HCT116 (cell line): ENCODE measurements at regions not wholly inside any gene's neighbourhood (a gene's known extent, or its start where the extent isn't known, plus 50 kb on each side); places are given as distances from the start of the nearest gene placed in this dataset.

Experiments used
- ATAC-seq: fragments of 200-7000 bp; cut with Tn5 transposase; 2 replicates; pipeline ENCODE4 v1.9.1; 2020; ENCODE audit warnings: mild to moderate bottlenecking, moderate library complexity
- BruUV-seq: library from RNA; stranded (reverse); fragments of 400-500 nt; replicated peaks from 2 replicates; lab custom pipeline; 2021; lab: Mats Ljungman, UMichigan
- CTCF ChIA-PET: fragments of 300-600 bp; sonication (Branson Sonifier 250); formaldehyde crosslinking; loops from one replicate; lab custom pipeline; 2021; ENCODE audit warnings: antibody characterized with exemption; lab: Charles Lee
- POLR2A ChIA-PET: fragments of 300-600, 350-600 bp; sonication (Branson Sonifier 250); formaldehyde crosslinking; loops from one replicate; lab custom pipeline; 2021; ENCODE audit warnings: antibody characterized with exemption; lab: Charles Lee
- RAD21 ChIA-PET, 2 experiments: fragments of 300-600 bp; sonication (Branson Sonifier 250); formaldehyde crosslinking; loops; one replicate each; lab custom pipeline; 2023; ENCODE audit warnings: low total read pairs in 2 of 2; ENCODE audit not compliant: uncharacterized antibody in 2 of 2, unreplicated experiment in 2 of 2, low non-redundant PET in 1 of 2; lab: Charles Lee
- DNase-seq: peaks from one replicate; pipeline ENCODE4 v3.0.0-alpha.2; 2010; ENCODE audit warnings: low read depth, low spot score
- H2AFZ ChIP-seq: fragments of 200-600 bp; shearing (Covaris generic), sonication (generic); 2 replicates; pipeline ENCODE4 v1.6.1; 2017; ENCODE audit warnings: low read depth, mixed run types, mixed read lengths, antibody characterized with exemption, low read length; ENCODE audit not compliant: poor library complexity, severe bottlenecking
- H3K27ac ChIP-seq: 2 replicates; pipeline ENCODE4 v1.5.1; 2012; ENCODE audit warnings: low read depth, low read length
- H3K27me3 ChIP-seq: fragments of 200-600 bp; sonication (generic); 2 replicates; pipeline ENCODE4 v1.6.1; 2016; ENCODE audit warnings: mixed run types, low read length, mixed read lengths; ENCODE audit not compliant: insufficient read depth
- H3K36me3 ChIP-seq, 2 experiments: fragments of 200-500 bp in 1 of 2; fragments of 200-600 bp in 1 of 2; sonication (Bioruptor generic) in 1 of 2; sonication (generic) in 1 of 2; 2 replicates each; pipeline versions ENCODE4 v1.5.1 to v1.6.1; 2014 to 2016; ENCODE audit warnings: low read length in 2 of 2, inconsistent platforms in 1 of 2, mixed read lengths in 1 of 2, mixed run types in 1 of 2; ENCODE audit not compliant: insufficient read depth in 2 of 2, control insufficient read depth in 1 of 2
- H3K4me1 ChIP-seq, 2 experiments: fragments of 200-600 bp in 1 of 2; sonication (generic) in 1 of 2; 2 replicates each; pipeline versions ENCODE4 v1.5.1 to v1.6.1; 2012 to 2017; ENCODE audit warnings: low read length in 2 of 2, inconsistent platforms in 1 of 2, mild to moderate bottlenecking in 1 of 2, mixed read lengths in 1 of 2, mixed run types in 1 of 2, moderate library complexity in 1 of 2; ENCODE audit not compliant: insufficient read depth in 2 of 2, control insufficient read depth in 1 of 2
- H3K4me2 ChIP-seq: fragments of 200-600 bp; sonication (generic); 2 replicates; pipeline ENCODE4 v1.6.1; 2017; ENCODE audit warnings: mixed run types, low read length, mixed read lengths
- H3K4me3 ChIP-seq, 2 experiments: fragments of 200-600 bp in 1 of 2; sonication (generic) in 1 of 2; replicated peaks in 1 of 2; 2 replicates each; pipeline ENCODE4 v1.5.1; 2011 to 2016; ENCODE audit warnings: low read length in 2 of 2, control low read depth in 1 of 2, low read depth in 1 of 2, mild to moderate bottlenecking in 1 of 2, mixed read lengths in 1 of 2, mixed run types in 1 of 2
- H3K79me2 ChIP-seq: fragments of 200-600 bp; sonication (generic); 2 replicates; pipeline ENCODE4 v1.6.1; 2017; ENCODE audit warnings: mild to moderate bottlenecking, mixed run types, low read length, moderate library complexity, mixed read lengths; ENCODE audit not compliant: insufficient read depth
- H3K9ac ChIP-seq: fragments of 200-600 bp; sonication (generic); 2 replicates; pipeline ENCODE4 v1.6.1; 2016; ENCODE audit warnings: low read length, mixed read lengths
- H3K9me2 ChIP-seq: fragments of 200-600 bp; sonication (generic), shearing (Covaris generic); 2 replicates; pipeline ENCODE4 v1.6.1; 2017; ENCODE audit warnings: mixed run types, mild to moderate bottlenecking, moderate library complexity; ENCODE audit not compliant: insufficient read depth
- H3K9me3 ChIP-seq, 2 experiments: fragments of 200-500 bp in 1 of 2; fragments of 200-600 bp in 1 of 2; sonication (Bioruptor generic) in 1 of 2; sonication (generic) in 1 of 2; 2 replicates each; pipeline ENCODE4 v1.6.1; 2014 to 2017; ENCODE audit warnings: low read length in 2 of 2, mixed read lengths in 2 of 2, inconsistent platforms in 1 of 2, low read depth in 1 of 2, mild to moderate bottlenecking in 1 of 2, mixed run types in 1 of 2, moderate library complexity in 1 of 2; ENCODE audit not compliant: control insufficient read depth in 1 of 2, insufficient read depth in 1 of 2
- H4K20me1 ChIP-seq: fragments of 200-600 bp; sonication (generic), shearing (Covaris generic); 2 replicates; pipeline ENCODE4 v1.6.1; 2017; ENCODE audit warnings: mixed run types, mild to moderate bottlenecking, moderate library complexity; ENCODE audit not compliant: insufficient read depth
- CBX3 ChIP-seq: IDR thresholded peaks from 2 replicates; pipeline ENCODE4 v1.6.1; 2012; ENCODE audit warnings: low read depth
- CEBPB ChIP-seq: IDR thresholded peaks from 2 replicates; pipeline ENCODE4 v1.6.1; 2012; ENCODE audit warnings: low read depth
- EZH2 ChIP-seq: fragments of 200-600 bp; sonication (generic); IDR thresholded peaks from 2 replicates; pipeline ENCODE4 v1.6.1; 2017; ENCODE audit warnings: antibody characterized with exemption, mixed run types
- EZH2phosphoT487 ChIP-seq: fragments of 200-600 bp; IDR thresholded peaks from 2 replicates; pipeline ENCODE4 v1.6.1; 2018; ENCODE audit warnings: antibody characterized with exemption, borderline replicate concordance
- JUND ChIP-seq: IDR thresholded peaks from 2 replicates; pipeline ENCODE4 v1.6.1; 2012
- POLR2A ChIP-seq: IDR thresholded peaks from 2 replicates; pipeline ENCODE4 v1.7.0; 2011; ENCODE audit warnings: borderline replicate concordance; ENCODE audit not compliant: insufficient read depth, insufficient read length; ENCODE audit errors: extremely low read depth
- POLR2AphosphoS5 ChIP-seq: IDR thresholded peaks from 2 replicates; pipeline ENCODE4 v1.6.1; 2011; ENCODE audit warnings: mild to moderate bottlenecking, low read depth, low read length, moderate library complexity
- SP1 ChIP-seq: IDR thresholded peaks from 2 replicates; pipeline ENCODE4 v1.6.1; 2012; ENCODE audit warnings: low read depth
- SRF ChIP-seq: IDR thresholded peaks from 2 replicates; pipeline ENCODE4 v1.6.1; 2012; ENCODE audit warnings: low read depth
- TCF7L2 ChIP-seq: IDR thresholded peaks from 2 replicates; pipeline ENCODE4 v1.7.0; 2011; ENCODE audit warnings: borderline replicate concordance, inconsistent platforms; ENCODE audit not compliant: insufficient read depth, insufficient read length; ENCODE audit errors: extremely low read depth
- ZFX ChIP-seq: fragments of 450-650 bp; IDR thresholded peaks from 2 replicates; pipeline ENCODE4 v1.6.1; 2017
- ZNF274 ChIP-seq: fragments of 200-500 bp; sonication (Bioruptor generic); IDR thresholded peaks from 2 replicates; pipeline ENCODE4 v1.6.1; 2014; ENCODE audit warnings: mild to moderate bottlenecking, low read depth, low read length, inconsistent platforms
- intact Hi-C: fragments of 100-400 bp; cut with micrococcal nuclease; formaldehyde crosslinking; loops from 2 replicates; pipeline ENCODE4 v1.10.0; 2022
- TF ChIP-seq, protein P1 (sequence below): IDR thresholded peaks from 2 replicates; pipeline ENCODE4 v1.6.1; 2012
- TF ChIP-seq, protein P2 (sequence below): IDR thresholded peaks from 2 replicates; pipeline ENCODE4 v1.6.1; 2012

DNA sequence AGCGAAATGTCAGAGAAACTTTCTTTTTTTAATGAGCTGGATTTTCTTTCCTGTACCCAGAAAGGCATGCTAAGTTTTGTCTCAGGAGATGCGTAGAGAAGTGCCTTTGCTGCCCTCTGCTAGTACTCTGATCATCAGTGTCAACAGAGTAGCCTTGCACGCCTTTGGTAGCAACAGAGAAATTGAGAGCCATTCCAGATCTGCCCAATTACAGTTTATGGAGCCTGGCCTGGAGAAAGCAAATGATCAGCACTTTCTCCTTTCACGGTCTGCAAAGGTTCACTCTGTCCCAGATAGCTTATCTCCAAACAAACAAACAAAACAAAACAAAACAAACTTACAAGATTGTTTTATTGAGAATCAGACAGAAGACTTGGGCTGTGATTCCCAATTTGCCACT is 792.8 kb upstream of the PIK3C3 start:
- CTCF ChIA-PET = no interaction called here

DNA sequence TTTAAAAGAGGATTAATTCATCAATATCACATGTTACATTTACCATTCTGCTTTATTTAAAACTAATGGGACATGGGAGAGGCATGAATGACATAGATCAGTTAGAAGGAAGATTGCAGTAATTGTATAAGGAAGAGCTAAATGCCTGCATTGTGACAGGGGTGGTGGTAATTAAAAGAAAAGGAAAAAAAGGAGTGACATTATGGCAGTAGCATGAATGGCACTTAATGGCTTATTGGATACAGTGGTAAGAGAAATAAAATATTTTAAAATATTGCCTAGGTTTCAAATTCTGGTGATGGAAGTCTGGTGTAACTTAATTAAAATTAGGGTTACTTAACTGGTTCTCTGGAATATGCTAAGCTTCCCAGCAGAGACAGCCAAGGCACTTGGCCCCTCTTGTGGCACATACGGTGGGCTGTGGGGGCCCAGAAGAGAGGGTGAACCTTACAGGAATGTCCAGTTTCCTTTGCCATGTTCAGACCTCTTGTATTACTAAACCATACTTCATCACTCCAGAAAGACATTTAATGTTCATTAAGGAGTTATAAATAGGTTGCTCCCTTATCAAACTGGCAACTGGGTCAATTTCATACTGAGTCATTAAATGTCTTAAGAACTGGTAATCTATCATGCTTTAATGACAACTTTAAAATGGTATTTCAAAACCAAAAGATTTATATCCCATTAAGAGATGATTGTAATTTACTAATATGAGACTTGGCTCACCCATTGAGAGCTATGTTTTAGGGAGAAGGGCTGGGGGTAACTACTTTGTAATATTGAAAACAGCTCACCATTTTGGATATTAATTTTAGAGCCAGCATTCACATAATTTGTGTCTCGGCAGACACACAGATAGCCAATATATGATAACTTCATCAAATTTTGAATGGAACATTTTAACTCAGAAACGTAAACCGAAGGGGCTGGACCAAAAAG is 798.9 kb upstream of the PIK3C3 start:
- CTCF ChIA-PET = no interaction called here
- Histone ChIP-seq H2AFZ (no peak overlapping the region), H3K4me3 (no peak overlapping the region), H3K36me3 (no peaks in the 10 kb centered on the region), H3K4me1 (no peaks in the 10 kb centered on the region), H3K9me2 (no peaks in the 10 kb centered on the region), H4K20me1 (no peaks in the 10 kb centered on the region), H3K9me3 (peaks cover 0 to 35% of the 10 kb centered on the region in 2 experiments; a peak in 2 of 4 replicates), H3K4me2 (no peak overlapping the region), H3K27me3 (no peaks in the 10 kb centered on the region), H3K27ac (no peak overlapping the region), H3K9ac (no peak overlapping the region), H3K79me2 (no peaks in the 10 kb centered on the region)
- DNase-seq = no peak
- intact Hi-C loops = no loop called here
- RAD21 ChIA-PET = no interaction called here
- ATAC-seq = no peak
- TF ChIP-seq TCF7L2 (no peak), CBX3 (no peak), EZH2 (no peak), ZNF274 (no peak), POLR2A (no peak), EZH2phosphoT487 (no peak)
- TF ChIP-seq, protein P1, sequence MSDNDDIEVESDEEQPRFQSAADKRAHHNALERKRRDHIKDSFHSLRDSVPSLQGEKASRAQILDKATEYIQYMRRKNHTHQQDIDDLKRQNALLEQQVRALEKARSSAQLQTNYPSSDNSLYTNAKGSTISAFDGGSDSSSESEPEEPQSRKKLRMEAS = no peak
- TF ChIP-seq, protein P2, sequence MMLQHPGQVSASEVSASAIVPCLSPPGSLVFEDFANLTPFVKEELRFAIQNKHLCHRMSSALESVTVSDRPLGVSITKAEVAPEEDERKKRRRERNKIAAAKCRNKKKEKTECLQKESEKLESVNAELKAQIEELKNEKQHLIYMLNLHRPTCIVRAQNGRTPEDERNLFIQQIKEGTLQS = no peak
- no TSS peak for BruUV-seq
- POLR2A ChIA-PET = no interaction called here

More for the DNA sequence above, 792.8 kb upstream of the PIK3C3 start:
- POLR2A ChIA-PET = no interaction called here
- Histone ChIP-seq H3K4me2 (no peak overlapping the region), H4K20me1 (no peaks in the 10 kb centered on the region), H3K27ac (no peak overlapping the region), H3K4me3 (no peak overlapping the region), H3K27me3 (no peaks in the 10 kb centered on the region), H3K9ac (no peak overlapping the region), H3K9me3 (peaks cover 0 to 25% of the 10 kb centered on the region in 2 experiments; a peak in 2 of 4 replicates), H3K79me2 (no peaks in the 10 kb centered on the region), H3K4me1 (no peaks in the 10 kb centered on the region), H3K36me3 (no peaks in the 10 kb centered on the region), H3K9me2 (no peaks in the 10 kb centered on the region), H2AFZ (no peak overlapping the region)
- TF ChIP-seq JUND = no peak
- no peak for TF ChIP-seq SRF
- no peak for TF ChIP-seq ZNF274
- TF ChIP-seq POLR2AphosphoS5 = no peak
- TF ChIP-seq ZFX = no peak
- no peak for TF ChIP-seq CEBPB
- TF ChIP-seq EZH2phosphoT487 = no peak
- no peak for TF ChIP-seq SP1
- ATAC-seq (no peak), DNase-seq (no peak)
- RAD21 ChIA-PET = no interaction called here
- intact Hi-C loops = no loop called here
- no TSS peak for BruUV-seq
